ENCODE measurements at regions not wholly inside any gene's neighbourhood (a gene's known extent, or its start where the extent isn't known, plus 50 kb on each side); places are given as distances from the start of the nearest gene placed in this dataset.

GRCh38 chr3:65166531-65166930, 478.7 kb upstream of the ADAMTS9 start:
- no peak overlapping the region for H3K27ac ChIP-seq (ENCODE audit: low read depth, low read length)
- H3K4me1 ChIP-seq (ENCODE audit: control insufficient read depth, insufficient read depth, low read length) = no peaks in the 10 kb centered on the region
- H3K36me3 ChIP-seq (ENCODE audit: control insufficient read depth, insufficient read depth, low read length) = no peaks in the 10 kb centered on the region
- no peak for DNase-seq (ENCODE audit: low read depth in 4 of 6, low spot score in 6 of 6)
- no peak overlapping the region for H3K4me3 ChIP-seq (ENCODE audit: low read depth, low read length)
- H3K27me3 ChIP-seq (ENCODE audit: control insufficient read depth, insufficient read depth, low read length) = no peaks in the 10 kb centered on the region
- H3K9me3 ChIP-seq (ENCODE audit: control insufficient read depth, insufficient read depth, low read length) = no peaks in the 10 kb centered on the region

DNA sequence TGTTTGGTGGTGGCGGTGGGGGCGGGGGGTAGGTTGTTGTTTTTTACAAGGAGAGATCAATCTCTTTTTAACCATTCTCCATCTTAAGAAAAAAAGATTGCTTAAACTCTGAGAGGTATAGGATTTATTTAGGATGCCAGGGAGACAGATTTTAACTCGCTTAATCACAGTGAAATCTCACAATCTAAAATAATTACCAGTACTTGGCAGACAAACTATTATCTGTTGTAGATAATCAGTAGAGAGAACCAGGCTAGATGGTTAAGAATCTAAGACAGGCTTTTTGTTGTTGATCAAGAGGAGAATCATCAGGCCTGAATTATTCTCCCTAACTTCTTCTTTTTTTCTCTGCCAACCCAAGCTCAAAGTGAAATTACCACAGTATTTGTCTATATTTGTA, 470.2 kb upstream of the ADAMTS9 start:
- no peak overlapping the region for H3K4me3 ChIP-seq (ENCODE audit: low read depth, low read length)
- no peaks in the 10 kb centered on the region for H3K36me3 ChIP-seq (ENCODE audit: control insufficient read depth, insufficient read depth, low read length)
- no peak for DNase-seq (ENCODE audit: low read depth in 4 of 6, low spot score in 6 of 6)
- no peak overlapping the region for H3K27ac ChIP-seq (ENCODE audit: low read depth, low read length)
- no peaks in the 10 kb centered on the region for H3K4me1 ChIP-seq (ENCODE audit: control insufficient read depth, insufficient read depth, low read length)
- no peaks in the 10 kb centered on the region for H3K27me3 ChIP-seq (ENCODE audit: control insufficient read depth, insufficient read depth, low read length)
- H3K9me3 ChIP-seq (ENCODE audit: control insufficient read depth, insufficient read depth, low read length) = no peaks in the 10 kb centered on the region
- no CpG with 5 or more reads among the region's 3 CpGs for WGBS (ENCODE audit: insufficient coverage)

- H3K27me3 ChIP-seq (ENCODE audit: control insufficient read depth, insufficient read depth, low read length) = no peaks in the 10 kb centered on the region
- no peaks in the 10 kb centered on the region for H3K4me1 ChIP-seq (ENCODE audit: control insufficient read depth, insufficient read depth, low read length)
- H3K9me3 ChIP-seq (ENCODE audit: control insufficient read depth, insufficient read depth, low read length) = no peaks in the 10 kb centered on the region
- no CpG with 5 or more reads among the region's 8 CpGs for WGBS (ENCODE audit: insufficient coverage)
- no peak overlapping the region for H3K4me3 ChIP-seq (ENCODE audit: low read depth, low read length)
- H3K36me3 ChIP-seq (ENCODE audit: control insufficient read depth, insufficient read depth, low read length) = no peaks in the 10 kb centered on the region
- H3K27ac ChIP-seq (ENCODE audit: low read depth, low read length) = no peak overlapping the region
- DNase-seq (ENCODE audit: low read depth in 4 of 6, low spot score in 6 of 6) = no peak
Measured at GRCh38 chr3:65153850-65154512, 466.2 kb upstream of the ADAMTS9 start.

DNA sequence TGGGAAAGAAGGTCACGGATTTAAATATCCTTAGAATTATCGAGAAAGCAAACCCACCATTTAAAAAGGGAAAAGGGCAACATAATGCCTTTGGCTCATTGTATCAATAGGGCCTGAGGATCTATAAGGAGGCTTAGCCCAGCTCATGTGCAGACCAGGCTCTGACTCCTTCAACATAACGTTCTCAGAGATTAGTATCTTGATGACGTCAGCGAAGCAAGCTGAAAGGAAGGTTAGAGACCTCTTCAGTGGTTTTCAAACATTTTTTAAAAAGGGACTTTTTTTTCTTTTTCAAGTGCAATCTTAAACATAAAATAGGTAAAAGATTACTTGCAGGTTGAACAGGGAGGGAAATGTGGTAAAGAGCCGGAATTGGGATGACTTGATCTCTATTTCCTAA, 463.9 kb upstream of the ADAMTS9 start:
- WGBS (ENCODE audit: insufficient coverage) = 87% methylated on average over 3 of the region's 6 CpGs
- Histone ChIP-seq H3K4me3 (ENCODE audit: low read depth, low read length) (no peak overlapping the region), H3K9me3 (ENCODE audit: control insufficient read depth, insufficient read depth, low read length) (no peaks in the 10 kb centered on the region), H3K36me3 (ENCODE audit: control insufficient read depth, insufficient read depth, low read length) (no peaks in the 10 kb centered on the region), H3K27me3 (ENCODE audit: control insufficient read depth, insufficient read depth, low read length) (no peaks in the 10 kb centered on the region), H3K4me1 (ENCODE audit: control insufficient read depth, insufficient read depth, low read length) (no peaks in the 10 kb centered on the region), H3K27ac (ENCODE audit: low read depth, low read length) (no peak overlapping the region)
- DNase-seq (ENCODE audit: low read depth in 4 of 6, low spot score in 6 of 6) = no peak

DNA sequence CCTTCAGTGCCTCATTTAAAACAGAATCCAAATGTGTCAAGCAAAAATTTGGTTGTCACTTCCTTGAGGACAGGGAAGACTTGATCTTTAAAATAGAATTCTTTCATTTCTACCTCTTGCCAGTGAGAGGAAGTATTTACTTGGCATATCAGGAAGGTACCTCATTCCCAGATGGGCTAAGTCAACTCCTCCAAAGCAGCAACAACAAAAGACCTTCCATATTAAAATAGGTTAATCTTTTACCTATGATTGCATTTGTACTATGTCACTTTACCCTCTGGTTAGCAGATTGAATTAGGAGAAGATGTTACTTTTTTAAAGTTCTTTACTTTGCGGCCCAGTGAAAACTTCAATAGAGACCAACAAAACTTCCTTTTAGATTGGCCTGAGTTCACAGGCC, 462.1 kb upstream of the ADAMTS9 start:
- WGBS (ENCODE audit: insufficient coverage) = no CpG with 5 or more reads among the region's 1 CpG
- no peaks in the 10 kb centered on the region for H3K9me3 ChIP-seq (ENCODE audit: control insufficient read depth, insufficient read depth, low read length)
- H3K27ac ChIP-seq (ENCODE audit: low read depth, low read length) = no peak overlapping the region
- DNase-seq (ENCODE audit: low read depth in 4 of 6, low spot score in 6 of 6) = no peak
- no peaks in the 10 kb centered on the region for H3K27me3 ChIP-seq (ENCODE audit: control insufficient read depth, insufficient read depth, low read length)
- no peak overlapping the region for H3K4me3 ChIP-seq (ENCODE audit: low read depth, low read length)
- no peaks in the 10 kb centered on the region for H3K36me3 ChIP-seq (ENCODE audit: control insufficient read depth, insufficient read depth, low read length)
- no peaks in the 10 kb centered on the region for H3K4me1 ChIP-seq (ENCODE audit: control insufficient read depth, insufficient read depth, low read length)

DNA sequence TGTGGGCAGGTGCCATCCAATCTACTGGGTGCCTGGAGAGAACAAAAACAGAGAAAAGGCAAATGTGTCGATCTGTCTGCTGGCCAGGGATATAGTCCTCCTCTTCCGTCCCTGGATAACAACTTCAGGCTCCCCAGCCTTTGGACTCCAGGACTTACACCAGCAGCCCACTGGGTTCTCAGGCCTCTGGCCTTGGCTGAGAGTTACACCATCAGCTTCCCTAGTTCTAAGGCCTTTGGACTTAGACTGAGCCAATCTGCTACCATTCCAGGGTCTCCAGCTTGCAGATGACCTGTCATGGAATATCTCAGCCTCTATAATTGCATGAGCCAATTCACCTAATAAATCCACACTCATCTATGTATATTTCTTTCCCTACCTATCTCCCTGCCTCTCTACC, 460.9 kb upstream of the ADAMTS9 start:
- Histone ChIP-seq H3K4me1 (ENCODE audit: control insufficient read depth, insufficient read depth, low read length) (no peaks in the 10 kb centered on the region), H3K36me3 (ENCODE audit: control insufficient read depth, insufficient read depth, low read length) (no peaks in the 10 kb centered on the region), H3K9me3 (ENCODE audit: control insufficient read depth, insufficient read depth, low read length) (no peaks in the 10 kb centered on the region), H3K27ac (ENCODE audit: low read depth, low read length) (no peak overlapping the region), H3K4me3 (ENCODE audit: low read depth, low read length) (no peak overlapping the region), H3K27me3 (ENCODE audit: control insufficient read depth, insufficient read depth, low read length) (no peaks in the 10 kb centered on the region)
- 93% methylated on average over 2 of the region's 2 CpGs for WGBS (ENCODE audit: insufficient coverage)
- no peak for DNase-seq (ENCODE audit: low read depth in 4 of 6, low spot score in 6 of 6)

- H3K4me3 ChIP-seq (ENCODE audit: low read depth, low read length) = no peak overlapping the region
Measured at GRCh38 chr3:65146179-65146578, 458.4 kb upstream of the ADAMTS9 start.

GRCh38 chr3:65145680-65146079, 457.9 kb upstream of the ADAMTS9 start:
- Histone ChIP-seq H3K27ac (ENCODE audit: low read depth, low read length) (no peak overlapping the region), H3K36me3 (ENCODE audit: control insufficient read depth, insufficient read depth, low read length) (no peaks in the 10 kb centered on the region), H3K4me1 (ENCODE audit: control insufficient read depth, insufficient read depth, low read length) (no peaks in the 10 kb centered on the region), H3K9me3 (ENCODE audit: control insufficient read depth, insufficient read depth, low read length) (no peaks in the 10 kb centered on the region), H3K27me3 (ENCODE audit: control insufficient read depth, insufficient read depth, low read length) (no peaks in the 10 kb centered on the region), H3K4me3 (ENCODE audit: low read depth, low read length) (no peak overlapping the region)
- WGBS (ENCODE audit: insufficient coverage) = no CpG with 5 or more reads among the region's 1 CpG
- no peak for DNase-seq (ENCODE audit: low read depth in 4 of 6, low spot score in 6 of 6)

More at GRCh38 chr3:65146179-65146578, 458.4 kb upstream of the ADAMTS9 start:
- no peak for DNase-seq (ENCODE audit: low read depth in 4 of 6, low spot score in 6 of 6)
- no peaks in the 10 kb centered on the region for H3K27me3 ChIP-seq (ENCODE audit: control insufficient read depth, insufficient read depth, low read length)
- 20% methylated on average over 2 of the region's 3 CpGs for WGBS (ENCODE audit: insufficient coverage)
- no peaks in the 10 kb centered on the region for H3K4me1 ChIP-seq (ENCODE audit: control insufficient read depth, insufficient read depth, low read length)
- no peaks in the 10 kb centered on the region for H3K36me3 ChIP-seq (ENCODE audit: control insufficient read depth, insufficient read depth, low read length)
- no peak overlapping the region for H3K27ac ChIP-seq (ENCODE audit: low read depth, low read length)
- H3K9me3 ChIP-seq (ENCODE audit: control insufficient read depth, insufficient read depth, low read length) = no peaks in the 10 kb centered on the region

DNA sequence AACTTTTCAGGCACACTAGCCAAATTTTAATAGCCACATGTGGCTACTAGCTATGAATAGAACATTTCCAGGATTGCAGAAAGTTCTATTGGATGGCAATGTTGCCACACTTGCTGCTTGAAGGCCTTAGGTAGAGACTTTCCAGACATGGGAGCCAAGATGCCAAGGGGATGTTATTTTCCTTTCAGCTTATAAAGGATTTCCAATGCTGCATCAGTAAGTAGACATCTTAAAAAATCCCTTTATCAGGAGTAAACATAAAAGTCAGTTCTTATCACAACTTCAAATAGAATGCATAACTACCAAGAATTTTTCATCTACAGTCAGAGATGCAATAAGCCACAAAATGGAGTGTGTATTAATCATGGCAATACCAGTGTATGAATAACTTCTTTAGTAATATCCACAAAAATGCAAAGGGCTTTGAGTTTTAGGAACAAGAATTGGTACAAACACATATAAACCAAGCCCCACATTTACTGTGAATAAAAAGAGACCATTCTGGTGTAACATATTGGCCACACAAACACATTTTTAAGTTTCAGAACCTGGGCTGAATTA, 457.1 kb upstream of the ADAMTS9 start:
- Histone ChIP-seq H3K4me1 (ENCODE audit: control insufficient read depth, insufficient read depth, low read length) (no peaks in the 10 kb centered on the region), H3K9me3 (ENCODE audit: control insufficient read depth, insufficient read depth, low read length) (no peaks in the 10 kb centered on the region), H3K27me3 (ENCODE audit: control insufficient read depth, insufficient read depth, low read length) (no peaks in the 10 kb centered on the region), H3K36me3 (ENCODE audit: control insufficient read depth, insufficient read depth, low read length) (no peaks in the 10 kb centered on the region), H3K4me3 (ENCODE audit: low read depth, low read length) (no peak overlapping the region), H3K27ac (ENCODE audit: low read depth, low read length) (no peak overlapping the region)
- no peak for DNase-seq (ENCODE audit: low read depth in 4 of 6, low spot score in 6 of 6)

GRCh38 chr3:65142456-65142855, 454.7 kb upstream of the ADAMTS9 start:
- Histone ChIP-seq H3K36me3 (ENCODE audit: control insufficient read depth, insufficient read depth, low read length) (no peaks in the 10 kb centered on the region), H3K27ac (ENCODE audit: low read depth, low read length) (no peak overlapping the region), H3K4me3 (ENCODE audit: low read depth, low read length) (no peak overlapping the region), H3K4me1 (ENCODE audit: control insufficient read depth, insufficient read depth, low read length) (no peaks in the 10 kb centered on the region), H3K27me3 (ENCODE audit: control insufficient read depth, insufficient read depth, low read length) (no peaks in the 10 kb centered on the region), H3K9me3 (ENCODE audit: control insufficient read depth, insufficient read depth, low read length) (no peaks in the 10 kb centered on the region)
- DNase-seq (ENCODE audit: low read depth in 4 of 6, low spot score in 6 of 6) = no peak
